HG03159 (cell line): ENCODE measurements at regions not wholly inside any gene's neighbourhood (a gene's known extent, or its start where the extent isn't known, plus 50 kb on each side); places are given as distances from the start of the nearest gene placed in this dataset.
"Not testable (repeated sequence)": the region's sequence is repeated elsewhere in the genome, so short reads cannot be mapped to it uniquely, and the experiment has no call there.

ENCODE experiments used
- ATAC-seq: cut with Tn5 transposase; IDR thresholded peaks from one replicate; pipeline ENCODE4 v1.9.1; 2021; ENCODE audit warnings: mild to moderate bottlenecking, moderate library complexity; ENCODE audit not compliant: unreplicated experiment

DNA sequence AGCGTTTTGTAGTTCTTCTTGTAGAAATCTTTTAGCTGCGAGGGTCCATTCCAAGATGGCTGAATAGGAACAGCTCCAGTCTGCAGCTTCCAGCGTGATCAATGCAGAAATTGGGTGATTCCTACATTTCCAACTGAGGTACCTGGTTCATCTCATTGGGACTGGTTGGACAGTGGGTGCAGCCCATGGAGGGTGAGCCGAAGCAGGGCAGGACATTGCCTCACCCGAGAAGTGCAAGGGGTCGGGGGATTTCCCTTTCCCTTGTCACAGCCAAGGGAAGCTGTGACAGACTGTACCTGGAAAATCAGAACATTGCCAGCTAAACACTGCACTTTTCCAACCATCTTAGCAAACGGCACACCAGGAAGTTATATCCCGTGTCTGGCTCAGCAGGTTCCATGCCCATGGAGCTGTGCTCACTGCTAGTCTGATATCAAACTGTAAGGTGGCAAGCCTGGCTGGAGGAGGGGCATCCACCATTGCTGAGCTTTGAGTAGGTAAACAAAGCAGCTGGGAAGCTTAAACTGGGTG, 176.0 kb upstream of the SPRY2 start:
- ATAC-seq = no peak

DNA sequence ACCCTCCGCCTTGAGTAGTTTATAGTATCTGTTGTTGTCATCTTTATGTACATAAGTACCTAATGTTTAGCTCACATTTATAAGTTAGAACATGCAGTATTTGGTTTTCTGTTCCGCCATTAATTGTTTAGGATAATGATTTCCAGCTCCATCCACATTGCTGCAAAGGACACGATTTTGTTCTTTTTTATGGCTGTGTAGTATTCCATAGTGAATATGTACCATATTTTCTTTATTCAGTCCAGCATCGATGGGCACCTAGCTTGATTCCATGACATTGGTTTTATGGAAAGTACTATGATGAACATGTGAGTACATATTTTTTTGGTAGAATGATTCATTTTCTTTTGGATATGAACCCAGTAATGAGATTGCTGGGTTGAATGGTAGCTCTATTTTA, 174.4 kb upstream of the SPRY2 start:
- no peak for ATAC-seq

DNA sequence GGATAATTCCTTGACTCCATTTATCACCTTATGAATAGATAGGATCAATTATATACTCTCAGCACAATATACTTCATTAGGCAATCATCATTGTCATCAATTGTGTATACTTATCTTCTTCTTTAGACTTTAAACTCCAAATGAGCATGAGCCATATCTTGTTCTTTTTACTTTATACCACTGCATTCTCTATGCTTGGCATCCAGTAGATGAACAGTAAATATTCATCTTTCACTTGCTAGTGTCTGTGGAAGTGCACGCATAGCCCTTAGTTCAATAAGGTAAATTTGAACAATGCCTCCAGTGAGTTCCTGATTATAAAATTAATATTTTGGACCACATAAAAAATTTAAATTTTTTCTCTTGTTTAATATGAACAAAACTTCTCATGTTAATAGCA, 172.3 kb upstream of the SPRY2 start:
- ATAC-seq = no peak

DNA sequence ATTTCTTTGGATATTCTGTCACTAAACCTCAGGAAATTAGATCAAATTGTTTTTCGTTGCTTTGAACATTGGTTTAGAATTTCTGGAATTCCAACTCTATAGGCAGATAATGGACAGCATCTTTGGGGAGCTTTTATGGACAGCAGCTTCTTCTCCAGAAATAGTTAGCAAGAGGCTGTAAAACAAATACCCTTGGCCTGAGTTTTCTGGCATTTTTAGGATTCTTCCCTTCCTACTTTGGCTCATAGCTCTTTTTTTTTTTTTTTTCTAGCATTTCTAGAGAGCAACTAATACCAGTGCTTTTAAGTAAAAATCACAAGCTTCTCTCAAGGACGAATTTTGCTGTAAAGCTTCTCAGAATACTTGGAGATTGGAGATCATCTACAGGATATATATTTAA, 169.8 kb upstream of the SPRY2 start:
- no peak for ATAC-seq

DNA sequence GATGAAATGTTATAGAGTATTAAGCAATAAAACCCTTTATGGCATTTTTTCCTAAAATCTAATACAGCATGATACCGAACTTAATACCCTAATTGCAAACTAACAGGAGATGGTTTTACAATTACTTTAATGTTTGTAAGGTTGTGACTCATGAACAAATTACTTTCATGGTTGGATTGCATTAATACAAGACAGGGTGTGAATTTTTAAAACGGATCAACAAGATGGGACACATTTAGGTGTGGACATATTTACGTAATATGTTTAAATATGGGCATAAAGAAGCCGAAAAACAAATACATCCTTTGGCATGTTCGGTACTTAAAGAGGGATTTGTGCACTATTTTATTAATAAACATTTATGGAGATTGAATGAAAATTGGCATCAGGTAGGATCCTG, 168.3 kb upstream of the SPRY2 start:
- no peak for ATAC-seq

DNA sequence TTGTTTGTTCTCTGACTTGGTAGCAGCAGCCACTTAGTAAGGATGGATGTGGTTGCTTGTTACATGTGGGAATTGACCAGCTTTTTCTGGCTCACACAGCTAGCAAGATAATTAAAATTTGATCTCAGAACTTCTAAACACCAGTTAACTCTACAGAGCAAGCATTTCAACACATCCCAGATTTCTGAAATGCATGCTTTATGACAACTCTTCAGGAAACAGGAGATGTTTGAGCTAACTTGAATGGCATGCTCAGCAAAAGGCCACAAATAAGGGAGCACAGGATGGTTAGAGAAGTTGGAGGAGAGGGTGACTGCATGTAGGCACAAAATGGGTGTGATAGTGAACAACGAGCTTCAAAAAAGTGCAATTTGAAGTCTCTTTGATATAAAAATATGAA, 167.1 kb upstream of the SPRY2 start:
- ATAC-seq = no peak

DNA sequence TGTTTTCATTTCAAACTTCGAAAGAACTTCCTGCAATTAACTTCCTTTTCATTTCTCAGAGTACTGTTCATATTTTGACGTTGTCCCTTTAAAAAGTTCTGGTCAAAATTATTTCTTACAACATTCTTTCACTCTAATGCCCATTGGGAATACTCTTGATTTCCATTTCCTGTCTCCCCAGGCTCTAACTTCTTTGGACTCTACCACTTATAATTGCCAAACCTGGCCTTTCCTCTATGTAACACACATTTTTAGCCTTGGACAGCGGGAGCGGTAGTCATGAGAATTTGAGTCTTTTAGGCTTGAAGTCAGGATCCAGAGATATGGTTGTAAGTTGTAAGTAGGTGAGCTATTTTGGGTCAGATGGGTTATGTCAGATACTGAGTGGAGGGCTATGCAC, 163.5 kb upstream of the SPRY2 start:
- ATAC-seq = no peak

DNA sequence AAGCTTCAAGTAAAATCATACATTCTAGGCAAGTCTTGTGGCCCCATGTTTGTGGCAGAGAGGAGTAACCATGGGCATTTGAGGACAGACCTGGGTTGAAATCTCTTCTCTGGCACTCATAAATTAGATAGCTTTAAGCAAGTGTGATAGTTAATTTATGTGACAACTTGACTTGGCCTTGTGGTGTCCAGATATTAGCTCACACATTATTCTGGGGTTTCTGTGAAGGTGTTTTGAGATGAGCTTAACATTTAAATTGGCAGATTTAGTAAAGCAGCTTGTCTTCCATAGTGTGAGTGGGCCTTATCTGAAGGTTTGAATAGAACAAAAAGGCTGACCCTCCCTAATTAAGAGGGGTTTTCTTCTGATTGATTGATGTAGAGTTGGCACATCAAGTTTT, 161.4 kb upstream of the SPRY2 start:
- ATAC-seq = no peak

DNA sequence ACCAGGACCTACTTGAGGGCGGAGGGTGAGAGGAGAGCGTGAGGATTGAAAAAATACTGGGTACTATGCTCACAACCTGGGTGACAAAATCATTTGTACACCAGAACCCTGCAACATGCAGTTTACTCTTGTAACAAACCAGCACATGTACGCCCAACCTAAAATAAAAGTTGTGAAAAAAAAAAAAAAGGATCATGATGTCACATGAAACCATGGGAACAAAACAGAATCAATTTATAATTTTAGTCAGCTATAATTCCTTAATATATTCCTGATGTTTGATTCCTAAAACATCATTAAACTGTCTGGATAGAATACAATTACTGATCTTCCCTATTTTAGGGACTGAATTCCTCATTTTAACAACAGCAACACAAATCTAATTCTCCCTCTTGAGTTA, 160.6 kb upstream of the SPRY2 start:
- no peak for ATAC-seq

DNA sequence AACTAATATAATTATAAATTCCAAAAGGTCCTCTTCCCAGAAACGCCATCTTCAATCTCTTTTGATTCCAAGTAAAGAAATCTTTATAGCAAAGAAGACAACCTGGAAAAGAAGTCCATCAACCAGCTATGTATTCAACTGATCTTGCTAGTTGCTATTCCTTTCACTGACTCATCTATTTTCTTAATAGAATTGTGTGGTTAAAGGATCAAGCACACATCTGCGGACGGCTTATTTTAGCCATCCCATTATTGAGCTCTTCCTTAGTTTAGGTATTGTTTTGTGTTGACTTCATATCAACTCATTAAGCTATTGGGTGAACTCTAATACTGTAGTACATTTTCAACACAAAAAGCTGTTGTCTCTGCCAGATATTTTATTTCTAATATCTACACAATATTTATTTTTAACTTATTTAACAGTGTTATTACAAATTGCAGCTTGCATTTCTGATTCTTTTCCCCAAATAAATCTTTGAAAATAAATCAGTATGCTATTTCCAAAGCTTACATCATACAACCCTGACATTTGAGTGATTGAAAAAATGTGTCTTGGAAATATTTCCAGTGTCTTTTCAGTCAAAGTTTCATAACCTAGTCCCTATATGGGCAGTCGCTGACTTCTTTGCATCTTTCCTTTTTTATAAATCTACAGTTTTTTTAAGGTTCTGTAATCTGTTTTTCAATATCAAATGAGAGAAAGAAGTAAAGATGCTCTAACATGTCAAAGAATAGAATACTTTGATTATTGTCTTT, 158.8 kb upstream of the SPRY2 start:
- no peak for ATAC-seq

DNA sequence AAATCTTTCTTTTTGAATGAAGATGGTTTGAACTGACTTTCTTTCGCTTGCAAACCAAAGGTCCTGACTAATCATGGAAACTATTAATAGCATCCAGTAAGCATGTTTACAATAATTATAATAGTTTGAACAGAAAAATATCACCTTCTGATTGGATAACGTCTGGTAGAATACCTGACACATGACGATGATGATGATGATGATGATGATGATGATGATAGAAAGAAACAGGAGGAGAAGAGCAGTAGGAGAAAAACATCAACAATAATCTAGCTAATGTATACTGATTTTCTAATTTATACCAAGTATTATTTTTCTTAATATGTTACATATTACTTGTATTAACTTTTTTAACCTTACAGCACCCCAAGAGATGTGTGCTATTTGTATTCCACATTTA, 157.5 kb upstream of the SPRY2 start:
- no peak for ATAC-seq

DNA sequence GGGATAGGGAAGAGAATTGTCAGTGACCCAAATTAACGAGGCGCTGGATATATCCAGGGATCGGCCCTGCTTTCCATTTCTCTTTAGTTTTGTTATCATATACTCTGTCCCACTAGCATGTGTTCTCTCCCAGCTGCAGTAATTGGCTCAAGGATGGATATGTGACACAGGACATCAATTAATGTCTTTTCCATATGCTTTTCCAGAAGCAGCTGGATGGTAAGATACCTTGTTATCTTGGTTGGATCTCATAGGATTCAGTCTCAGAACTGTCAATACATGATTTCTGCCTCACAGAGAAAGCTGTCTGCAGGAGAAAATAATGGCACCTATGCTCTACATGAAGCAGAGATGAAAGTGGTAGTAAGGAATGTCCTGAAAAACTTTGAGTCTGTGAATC, 157.1 kb upstream of the SPRY2 start:
- no peak for ATAC-seq

DNA sequence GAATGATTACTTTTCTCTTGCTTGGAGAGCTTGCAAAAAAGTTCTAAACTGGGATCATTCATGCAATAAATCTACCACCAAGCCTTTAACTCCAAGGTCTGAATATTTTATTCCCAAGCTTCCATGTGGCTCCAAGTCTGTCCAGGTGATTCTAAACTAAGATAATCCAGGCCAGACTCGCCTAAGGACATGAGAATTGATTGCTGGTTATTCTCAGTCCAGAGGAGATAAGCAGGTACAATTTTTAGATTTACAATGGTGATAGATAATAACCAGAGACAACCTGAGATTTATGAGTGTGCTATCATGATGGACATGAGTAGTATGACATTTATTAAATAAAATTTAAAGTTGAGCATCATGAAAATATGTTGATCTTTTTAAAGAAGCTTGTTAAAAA, 156.5 kb upstream of the SPRY2 start:
- ATAC-seq = no peak

DNA sequence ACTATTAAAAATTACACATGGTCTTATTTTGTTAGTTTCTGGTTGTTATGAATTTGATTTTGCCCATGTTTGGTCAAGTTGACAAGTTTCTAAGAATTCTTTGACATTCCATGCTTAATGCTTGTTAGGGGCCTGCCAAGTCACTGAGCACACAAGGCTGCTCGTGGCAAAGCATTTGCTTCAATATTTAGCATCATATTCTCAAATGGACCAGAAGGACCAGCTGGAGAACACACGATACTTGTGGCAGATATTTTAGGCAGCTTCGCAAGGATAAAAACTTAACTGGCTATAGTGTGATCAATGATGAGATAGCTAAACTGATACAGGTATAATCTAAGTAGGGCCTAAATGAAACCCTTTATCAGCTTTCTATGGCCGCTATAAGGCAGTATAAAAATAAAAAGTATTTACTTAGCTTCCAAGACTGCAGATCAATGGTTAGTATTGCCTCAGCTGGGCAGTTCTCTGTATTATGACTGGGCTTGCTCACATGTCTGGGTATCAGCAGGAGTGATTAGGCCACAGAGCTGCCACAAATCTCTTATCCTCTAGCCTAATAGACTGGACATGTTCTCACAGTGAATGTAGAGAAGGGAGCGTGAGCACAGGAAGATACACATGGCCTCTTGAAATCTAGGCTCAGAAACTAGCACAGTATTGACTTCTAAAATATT, 155.9 kb upstream of the SPRY2 start:
- ATAC-seq = no peak

DNA sequence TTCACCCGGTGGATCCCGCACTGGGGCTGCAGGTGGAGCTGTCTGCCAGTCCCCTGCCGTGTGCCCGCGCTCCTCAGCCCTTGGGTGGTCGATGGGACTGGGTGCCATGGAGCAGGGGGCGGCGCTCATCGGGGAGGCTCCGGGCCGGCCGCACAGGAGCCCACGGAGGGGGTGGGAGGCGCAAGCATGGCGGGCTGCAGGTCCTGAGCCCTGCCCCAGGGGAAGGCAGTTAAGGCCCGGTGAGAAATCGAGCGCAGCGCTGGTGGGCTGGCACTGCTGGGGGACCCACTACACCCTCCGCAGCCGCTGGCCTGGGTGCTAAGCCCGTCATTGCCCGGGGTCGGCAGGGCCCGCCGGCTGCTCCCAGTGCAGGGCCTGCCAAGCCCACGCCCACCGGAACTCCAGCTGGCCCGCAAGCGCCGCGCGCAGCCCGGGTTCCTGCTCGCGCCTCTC, 149.6 kb upstream of the SPRY2 start:
- not testable (repeated sequence) for ATAC-seq

DNA sequence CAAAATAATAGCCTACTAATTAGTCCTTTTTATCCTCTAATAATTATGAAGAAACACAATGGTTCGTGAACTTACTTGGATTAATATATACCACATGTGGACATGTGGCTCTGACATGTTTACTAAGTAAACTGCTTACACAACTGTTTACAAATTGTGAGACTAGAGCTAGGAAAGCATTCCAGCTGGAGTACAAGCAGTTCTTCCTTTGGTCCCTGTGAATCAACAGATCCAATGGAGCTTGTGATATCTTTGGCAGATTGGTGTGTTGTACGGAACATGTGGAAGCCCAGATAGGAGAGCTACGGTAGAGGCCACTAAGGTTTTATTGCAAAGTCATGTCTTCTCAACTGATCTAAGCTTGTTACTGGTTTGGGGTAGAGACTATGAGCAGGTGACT, 145.5 kb upstream of the SPRY2 start:
- no peak for ATAC-seq

DNA sequence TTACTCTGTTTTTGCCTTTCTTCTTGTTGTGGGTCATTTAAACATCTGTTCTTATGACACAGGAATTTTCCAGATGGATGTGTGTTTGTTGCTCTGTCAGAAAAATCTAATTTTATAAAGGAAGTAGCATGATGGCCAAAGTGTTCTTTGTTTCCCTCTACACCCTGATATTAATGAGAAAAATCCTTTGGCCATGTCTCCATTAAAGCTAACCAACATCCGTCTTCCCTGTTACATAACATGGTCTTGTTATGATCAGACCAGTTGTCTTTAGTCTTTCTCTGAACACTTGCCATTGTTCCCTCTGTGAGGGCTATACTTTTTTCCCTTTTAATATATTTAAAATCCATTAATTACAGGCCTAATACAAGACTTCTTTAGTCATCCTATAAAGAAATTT, 142.2 kb upstream of the SPRY2 start:
- no peak for ATAC-seq

DNA sequence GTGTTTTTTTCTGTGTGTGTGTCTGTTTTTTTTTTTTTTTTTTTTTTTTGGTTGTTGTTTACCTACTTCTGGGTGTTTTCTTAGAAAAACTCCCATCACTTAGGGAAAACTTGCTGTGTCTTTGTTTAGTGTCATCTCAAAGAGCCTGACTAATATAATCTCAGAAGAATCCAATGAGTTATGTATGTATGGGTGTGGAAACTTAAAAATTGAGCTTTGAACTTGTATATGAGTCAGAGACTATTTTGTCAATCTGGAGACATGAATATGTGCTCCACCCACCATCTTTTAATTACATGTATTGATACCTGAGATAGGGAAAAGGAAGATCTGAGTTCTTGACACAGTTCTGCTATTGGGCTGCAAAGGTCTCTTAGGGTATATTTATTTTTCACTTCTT, 140.7 kb upstream of the SPRY2 start:
- no peak for ATAC-seq

DNA sequence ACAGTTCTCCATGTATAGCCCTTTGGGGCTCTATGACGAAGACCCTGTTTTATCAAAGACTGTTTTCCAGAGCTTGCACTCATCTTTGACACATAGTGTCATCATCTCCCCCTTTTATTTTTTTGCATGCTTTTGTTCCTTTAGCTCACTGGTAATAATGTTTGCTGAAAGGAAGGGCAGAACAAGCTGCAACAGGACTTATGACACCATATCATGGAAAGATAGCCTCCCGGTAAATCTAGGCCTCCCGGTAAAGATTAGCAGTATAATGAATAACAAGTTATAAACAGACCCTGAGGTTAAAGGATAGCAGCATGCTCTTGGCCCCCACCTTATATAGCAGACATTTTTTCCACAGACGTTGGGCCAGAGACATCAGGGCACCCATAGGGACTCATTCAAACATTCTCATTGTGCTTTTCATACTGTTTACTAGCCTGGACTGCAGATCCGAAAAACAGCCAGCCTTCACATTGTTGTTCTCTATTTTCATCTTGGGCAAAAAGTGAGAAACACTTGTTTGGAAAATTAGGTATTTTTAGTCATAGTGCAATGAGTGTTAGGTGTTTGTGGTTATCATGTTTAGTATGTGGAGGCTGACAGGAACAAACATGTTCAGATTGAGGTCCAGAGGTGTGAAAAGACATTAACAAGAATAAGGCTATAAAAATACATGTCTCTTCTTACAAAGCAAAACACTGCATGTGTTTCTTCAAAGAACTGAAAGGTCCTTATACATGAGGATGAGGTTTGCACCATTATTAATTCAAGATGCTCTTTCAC, 136.9 kb upstream of the SPRY2 start:
- no peak for ATAC-seq

DNA sequence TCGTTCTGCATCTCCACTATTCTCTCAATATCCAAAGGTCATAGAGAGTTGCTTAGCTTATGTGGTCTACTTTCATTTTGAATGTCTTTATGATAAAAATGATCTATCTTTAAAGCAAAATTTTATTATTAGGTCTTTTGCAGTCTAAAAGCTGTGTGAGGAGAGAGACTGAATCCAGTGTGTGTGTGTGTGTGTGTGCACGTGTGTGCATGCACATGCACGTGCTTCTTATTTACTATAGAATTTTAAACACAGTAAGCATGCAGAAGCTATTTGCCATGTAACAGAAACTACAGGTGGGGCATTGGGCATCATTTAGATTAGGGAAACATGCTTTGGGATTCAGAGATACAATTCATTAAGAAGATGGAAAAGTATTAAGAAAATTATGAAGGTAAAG, 136.0 kb upstream of the SPRY2 start:
- ATAC-seq = no peak

DNA sequence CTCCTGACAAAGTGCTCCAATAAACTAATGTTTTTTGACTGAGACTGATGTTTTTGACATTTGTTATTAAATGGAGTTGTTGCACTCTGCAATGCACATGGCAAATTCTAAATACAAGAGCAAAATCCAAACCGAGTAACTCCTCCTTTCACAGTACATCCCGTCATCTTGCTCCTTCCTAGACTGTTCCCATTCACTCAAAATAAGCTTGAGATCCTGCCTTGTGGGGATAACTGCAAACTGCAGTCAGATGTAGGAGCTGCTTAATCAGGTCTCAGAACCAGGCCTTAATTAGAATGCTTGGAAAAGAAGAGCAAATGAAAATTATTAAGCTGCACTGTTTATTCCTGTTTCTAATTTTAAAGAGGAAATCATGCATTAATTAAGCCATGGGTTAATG, 134.8 kb upstream of the SPRY2 start:
- ATAC-seq = no peak

DNA sequence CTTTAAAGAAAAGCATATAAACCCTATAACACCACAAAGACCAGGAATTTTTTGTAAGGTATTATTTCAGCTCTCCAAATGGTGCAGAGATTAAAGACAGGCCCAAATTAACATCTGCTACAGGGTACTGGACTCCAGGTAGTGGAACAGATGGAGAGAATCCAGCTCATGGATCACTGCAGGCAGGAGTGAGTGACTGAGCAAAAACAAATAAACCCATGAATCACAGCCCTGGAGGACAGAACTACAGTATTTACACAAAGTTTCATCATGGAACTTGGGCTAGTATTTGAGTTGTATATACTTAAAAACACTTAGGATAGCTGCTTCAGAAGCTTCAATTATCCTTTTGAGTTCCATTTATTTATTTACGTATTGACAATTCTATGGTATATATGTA, 132.8 kb upstream of the SPRY2 start:
- ATAC-seq = no peak
